ENCODE measurements at regions not wholly inside any gene's neighbourhood (a gene's known extent, or its start where the extent isn't known, plus 50 kb on each side); places are given as distances from the start of the nearest gene placed in this dataset.
"Not testable (repeated sequence)": the region's sequence is repeated elsewhere in the genome, so short reads cannot be mapped to it uniquely, and the experiment has no call there.

GRCh38 chr7:79965946-79966345 lies 168.7 kb upstream of the GNAI1 start:
- FAIRE-seq (no peak), DNase-seq (ENCODE audit: low spot score) (no peak)

- no peak for FAIRE-seq
- no peak for DNase-seq (ENCODE audit: low spot score)
Observed at GRCh38 chr7:79964463-79964862, 170.2 kb upstream of the GNAI1 start.

GRCh38 chr7:79953130-79953529 lies 181.5 kb upstream of the GNAI1 start:
- DNase-seq (ENCODE audit: low spot score) (no peak), FAIRE-seq (no peak)

- no peak for FAIRE-seq
Observed at GRCh38 chr7:79952399-79952798, 182.2 kb upstream of the GNAI1 start.

GRCh38 chr7:79951415-79951814 lies 183.2 kb upstream of the GNAI1 start:
- no peak for DNase-seq (ENCODE audit: low spot score)
- FAIRE-seq: no peak

More at GRCh38 chr7:79952399-79952798, 182.2 kb upstream of the GNAI1 start:
- no peak for DNase-seq (ENCODE audit: low spot score)

- FAIRE-seq (no peak), DNase-seq (ENCODE audit: low spot score) (no peak)
Observed at GRCh38 chr7:79949778-79950177, 184.9 kb upstream of the GNAI1 start.

- no peak for DNase-seq (ENCODE audit: low spot score)
Observed at GRCh38 chr7:79936281-79936983, 198.2 kb upstream of the GNAI1 start.

GRCh38 chr7:79934727-79935126 lies 199.9 kb upstream of the GNAI1 start:
- FAIRE-seq: no peak

More at GRCh38 chr7:79936281-79936983, 198.2 kb upstream of the GNAI1 start:
- FAIRE-seq: no peak

GRCh38 chr7:79933144-79933543 lies 201.5 kb upstream of the GNAI1 start:
- DNase-seq (ENCODE audit: low spot score) (no peak), FAIRE-seq (no peak)

More at GRCh38 chr7:79934727-79935126, 199.9 kb upstream of the GNAI1 start:
- no peak for DNase-seq (ENCODE audit: low spot score)

GRCh38 chr7:79930604-79931003 lies 204.0 kb upstream of the GNAI1 start:
- FAIRE-seq: no peak
- DNase-seq (ENCODE audit: low spot score): no peak

GRCh38 chr7:79927116-79927515 lies 207.5 kb upstream of the GNAI1 start:
- FAIRE-seq (no peak), DNase-seq (ENCODE audit: low spot score) (no peak)

GRCh38 chr7:79923953-79924352 lies 210.7 kb upstream of the GNAI1 start:
- FAIRE-seq: no peak
- DNase-seq (ENCODE audit: low spot score): no peak

GRCh38 chr7:79922894-79923293 lies 211.7 kb upstream of the GNAI1 start:
- FAIRE-seq (peak; percentile 9), DNase-seq (ENCODE audit: low spot score) (no peak)

- DNase-seq (ENCODE audit: low spot score) (no peak), FAIRE-seq (no peak)
Observed at GRCh38 chr7:79921976-79922375, 212.7 kb upstream of the GNAI1 start.

- not testable (repeated sequence) for DNase-seq (ENCODE audit: low spot score)
Observed at GRCh38 chr7:79918632-79919031, 216.0 kb upstream of the GNAI1 start.

GRCh38 chr7:79915346-79915745 lies 219.3 kb upstream of the GNAI1 start:
- DNase-seq (ENCODE audit: low spot score); FAIRE-seq: not testable (repeated sequence)

More at GRCh38 chr7:79918632-79919031, 216.0 kb upstream of the GNAI1 start:
- FAIRE-seq: not testable (repeated sequence)

- DNase-seq (ENCODE audit: low spot score) (no peak), FAIRE-seq (no peak)
Observed at GRCh38 chr7:79912213-79912633, 222.4 kb upstream of the GNAI1 start.

GRCh38 chr7:79911420-79911819 lies 223.2 kb upstream of the GNAI1 start:
- FAIRE-seq (no peak), DNase-seq (ENCODE audit: low spot score) (no peak)

- FAIRE-seq (peak; percentile 59), DNase-seq (ENCODE audit: low spot score) (peak; percentile 58)
Observed at GRCh38 chr7:79909176-79909575, 225.5 kb upstream of the GNAI1 start.

GRCh38 chr7:79897166-79897565 lies 237.5 kb upstream of the GNAI1 start:
- FAIRE-seq (no peak), DNase-seq (ENCODE audit: low spot score) (no peak)

- no peak for FAIRE-seq
- no peak for DNase-seq (ENCODE audit: low spot score)
Observed at GRCh38 chr7:79893991-79894390, 240.6 kb upstream of the GNAI1 start.

GRCh38 chr7:79882922-79883321 lies 251.7 kb upstream of the GNAI1 start:
- DNase-seq (ENCODE audit: low spot score) (no peak), FAIRE-seq (no peak)

- FAIRE-seq: no peak
- DNase-seq (ENCODE audit: low spot score): no peak
Observed at GRCh38 chr7:79880312-79880711, 254.3 kb upstream of the GNAI1 start.
